Panc1 (cell line): ENCODE measurements at regions not wholly inside any gene's neighbourhood (a gene's known extent, or its start where the extent isn't known, plus 50 kb on each side); places are given as distances from the start of the nearest gene placed in this dataset.

Experiments used
- ATAC-seq: fragments of 200-7000 bp; cut with Tn5 transposase; 2 replicates; pipeline ENCODE4 v1.9.1; 2020; ENCODE audit warnings: mild to moderate bottlenecking, moderate library complexity
- BruUV-seq: library from RNA; stranded (reverse); fragments of 400-500 nt; replicated peaks from 2 replicates; lab custom pipeline; 2021; lab: Mats Ljungman, UMichigan
- CTCF ChIA-PET: fragments of 300-600 bp; sonication (Branson Sonifier 250); formaldehyde crosslinking; loops from one replicate; lab custom pipeline; 2022; ENCODE audit warnings: antibody characterized with exemption; lab: Charles Lee
- POLR2A ChIA-PET: fragments of 300-600 bp; sonication (Branson Sonifier 250); formaldehyde crosslinking; loops from one replicate; lab custom pipeline; 2022; ENCODE audit warnings: antibody characterized with exemption; lab: Charles Lee
- DNase-seq: peaks from one replicate; pipeline ENCODE4 v3.0.0-alpha.2; 2010; ENCODE audit warnings: low read depth, low spot score
- H3K27ac ChIP-seq: 2 replicates; pipeline ENCODE4 v1.5.1; 2011; ENCODE audit warnings: mild to moderate bottlenecking, low read length, inconsistent platforms
- H3K27me3 ChIP-seq: fragments of 200-500 bp; sonication (Bioruptor generic); 2 replicates; pipeline ENCODE4 v1.6.0; 2014; ENCODE audit warnings: low read length, inconsistent platforms; ENCODE audit not compliant: control insufficient read depth, insufficient read depth
- H3K36me3 ChIP-seq: fragments of 200-500 bp; sonication (Bioruptor generic); 2 replicates; pipeline ENCODE4 v1.5.1; 2014; ENCODE audit warnings: inconsistent platforms, mild to moderate bottlenecking, low read length, moderate library complexity; ENCODE audit not compliant: control insufficient read depth, insufficient read depth
- H3K4me1 ChIP-seq: 2 replicates; pipeline ENCODE4 v1.5.1; 2011; ENCODE audit warnings: inconsistent platforms, mild to moderate bottlenecking, low read length, moderate library complexity; ENCODE audit not compliant: control insufficient read depth, insufficient read depth
- H3K4me3 ChIP-seq, 2 experiments: 2 replicates each; pipeline ENCODE4 v1.5.1; 2011 to 2012; ENCODE audit warnings: low read depth in 2 of 2, low read length in 2 of 2, mild to moderate bottlenecking in 2 of 2, inconsistent platforms in 1 of 2, moderate library complexity in 1 of 2
- H3K9me3 ChIP-seq: fragments of 200-500 bp; sonication (Bioruptor generic); 2 replicates; pipeline ENCODE4 v1.5.1; 2014; ENCODE audit warnings: low read depth, mild to moderate bottlenecking, inconsistent platforms, low read length, moderate library complexity; ENCODE audit not compliant: control insufficient read depth, insufficient read depth
- CTCF ChIP-seq: fragments of 450-650 bp; IDR thresholded peaks from 2 replicates; pipeline ENCODE4 v1.5.1; 2017; ENCODE audit warnings: mild to moderate bottlenecking
- POLR2AphosphoS5 ChIP-seq: IDR thresholded peaks from 2 replicates; pipeline ENCODE4 v1.6.1; 2012; ENCODE audit warnings: mild to moderate bottlenecking, low read depth, low read length, moderate library complexity
- SIN3A ChIP-seq: IDR thresholded peaks from 2 replicates; pipeline ENCODE4 v1.6.1; 2012; ENCODE audit warnings: low read depth, mild to moderate bottlenecking, low read length, moderate library complexity, borderline replicate concordance; ENCODE audit not compliant: insufficient read depth
- TCF7L2 ChIP-seq: IDR thresholded peaks from 2 replicates; pipeline ENCODE4 v1.6.1; 2011; ENCODE audit warnings: mild to moderate bottlenecking, low read depth, low read length, inconsistent platforms
- in situ Hi-C: cut with HindIII; loops from 2 replicates; pipeline ENCODE4 v1.10.0; 2016; ENCODE audit warnings: low sequenced_read_pairs, low pct_unique_long_range_greater_than_20kb
- intact Hi-C: fragments of 100-400 bp; cut with micrococcal nuclease; formaldehyde crosslinking; loops from one replicate; pipeline ENCODE4 v1.10.0; 2022; ENCODE audit not compliant: unreplicated experiment
- TF ChIP-seq, protein P1 (sequence below), 2 experiments: IDR thresholded peaks; 2 replicates each; pipeline ENCODE4 v1.6.1; 2011 to 2012; ENCODE audit warnings: low read depth in 2 of 2, control low read depth in 1 of 2, low read length in 1 of 2, mild to moderate bottlenecking in 1 of 2, moderate library complexity in 1 of 2; ENCODE audit not compliant: insufficient read depth in 1 of 2

- Histone ChIP-seq H3K27ac (no peak overlapping the region), H3K4me1 (no peaks in the 10 kb centered on the region), H3K9me3 (no peaks in the 10 kb centered on the region), H3K4me3 (no peak overlapping the region), H3K27me3 (no peaks in the 10 kb centered on the region), H3K36me3 (no peaks in the 10 kb centered on the region)
- ChIA-PET CTCF (interaction anchor here (0.6 kb wide), 1 partner anchor 502 kb away, joined by 5 read pairs; no protein-coding TSS in a partner anchor), POLR2A (no interaction called here)
- no TSS peak for BruUV-seq
- intact Hi-C loops = no loop called here
- ATAC-seq (no peak), DNase-seq (no peak)
- TF ChIP-seq, protein P1, sequence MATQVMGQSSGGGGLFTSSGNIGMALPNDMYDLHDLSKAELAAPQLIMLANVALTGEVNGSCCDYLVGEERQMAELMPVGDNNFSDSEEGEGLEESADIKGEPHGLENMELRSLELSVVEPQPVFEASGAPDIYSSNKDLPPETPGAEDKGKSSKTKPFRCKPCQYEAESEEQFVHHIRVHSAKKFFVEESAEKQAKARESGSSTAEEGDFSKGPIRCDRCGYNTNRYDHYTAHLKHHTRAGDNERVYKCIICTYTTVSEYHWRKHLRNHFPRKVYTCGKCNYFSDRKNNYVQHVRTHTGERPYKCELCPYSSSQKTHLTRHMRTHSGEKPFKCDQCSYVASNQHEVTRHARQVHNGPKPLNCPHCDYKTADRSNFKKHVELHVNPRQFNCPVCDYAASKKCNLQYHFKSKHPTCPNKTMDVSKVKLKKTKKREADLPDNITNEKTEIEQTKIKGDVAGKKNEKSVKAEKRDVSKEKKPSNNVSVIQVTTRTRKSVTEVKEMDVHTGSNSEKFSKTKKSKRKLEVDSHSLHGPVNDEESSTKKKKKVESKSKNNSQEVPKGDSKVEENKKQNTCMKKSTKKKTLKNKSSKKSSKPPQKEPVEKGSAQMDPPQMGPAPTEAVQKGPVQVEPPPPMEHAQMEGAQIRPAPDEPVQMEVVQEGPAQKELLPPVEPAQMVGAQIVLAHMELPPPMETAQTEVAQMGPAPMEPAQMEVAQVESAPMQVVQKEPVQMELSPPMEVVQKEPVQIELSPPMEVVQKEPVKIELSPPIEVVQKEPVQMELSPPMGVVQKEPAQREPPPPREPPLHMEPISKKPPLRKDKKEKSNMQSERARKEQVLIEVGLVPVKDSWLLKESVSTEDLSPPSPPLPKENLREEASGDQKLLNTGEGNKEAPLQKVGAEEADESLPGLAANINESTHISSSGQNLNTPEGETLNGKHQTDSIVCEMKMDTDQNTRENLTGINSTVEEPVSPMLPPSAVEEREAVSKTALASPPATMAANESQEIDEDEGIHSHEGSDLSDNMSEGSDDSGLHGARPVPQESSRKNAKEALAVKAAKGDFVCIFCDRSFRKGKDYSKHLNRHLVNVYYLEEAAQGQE (IDR thresholded peaks at IDR 0.05; ENCODE audit: insufficient read depth in 1 of 2, low read depth in 2 of 2, low read length in 1 of 2) = no peak
- TF ChIP-seq SIN3A (no peak), CTCF (no peak), POLR2AphosphoS5 (no peak), TCF7L2 (no peak)
- in situ Hi-C loops = no loop called here
Observed at GRCh38 chr4:123807187-123807586, 410.6 kb downstream of the SPRY1 start.

DNA sequence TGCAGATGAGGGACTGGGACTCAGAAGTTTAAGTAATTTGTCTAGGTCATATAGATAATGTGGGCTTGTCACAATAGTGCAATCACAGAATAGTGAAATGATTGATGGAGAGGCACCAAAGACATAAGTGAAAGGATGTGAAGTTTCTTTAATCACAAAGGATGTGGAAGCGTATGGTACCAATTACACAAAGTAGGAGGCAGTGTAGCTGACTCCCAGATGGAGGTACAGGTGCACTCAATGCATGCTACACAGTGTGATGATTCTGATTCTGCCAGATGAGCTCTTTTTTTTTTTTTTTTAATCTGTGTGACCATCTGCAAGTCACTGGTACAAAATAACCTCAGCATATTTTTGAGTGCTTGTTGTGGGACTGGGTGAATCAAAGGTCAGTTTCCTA is 411.3 kb downstream of the SPRY1 start:
- H3K36me3 ChIP-seq = no peaks in the 10 kb centered on the region
- H3K27ac ChIP-seq = no peak overlapping the region
- TF ChIP-seq TCF7L2 = no peak
- no peak for TF ChIP-seq CTCF
- no peak for TF ChIP-seq SIN3A
- TF ChIP-seq, protein P1 (IDR thresholded peaks at IDR 0.05; ENCODE audit: insufficient read depth in 1 of 2, low read depth in 2 of 2, low read length in 1 of 2) = no peak
- TF ChIP-seq POLR2AphosphoS5 = no peak
- CTCF ChIA-PET = interaction anchor here (0.6 kb wide), 1 partner anchor 503 kb away, joined by 5 read pairs; no protein-coding TSS in a partner anchor
- DNase-seq = no peak
- no peaks in the 10 kb centered on the region for H3K4me1 ChIP-seq
- H3K27me3 ChIP-seq = no peaks in the 10 kb centered on the region
- POLR2A ChIA-PET = no interaction called here
- BruUV-seq = no TSS peak
- H3K9me3 ChIP-seq = no peaks in the 10 kb centered on the region
- ATAC-seq = no peak
- in situ Hi-C loops = no loop called here
- no peak overlapping the region for H3K4me3 ChIP-seq
- intact Hi-C loops = no loop called here
